H1 (cell line): ENCODE measurements at regions not wholly inside any gene's neighbourhood (a gene's known extent, or its start where the extent isn't known, plus 50 kb on each side); places are given as distances from the start of the nearest gene placed in this dataset.

Experiments used
- CTCF ChIA-PET: fragments of 300-600 bp; sonication (Branson Sonifier 250); formaldehyde crosslinking; loops from one replicate; lab custom pipeline; 2021; ENCODE audit not compliant: partially characterized antibody; lab: Charles Lee
- POLR2A ChIA-PET: fragments of 300-600 bp; sonication (Branson Sonifier 250); formaldehyde crosslinking; loops from one replicate; lab custom pipeline; 2021; ENCODE audit warnings: inconsistent platforms; ENCODE audit not compliant: partially characterized antibody; lab: Charles Lee
- DNase-seq, 2 experiments: peaks; one replicate each; pipeline versions ENCODE4 v3.0.0 to v3.0.0-alpha.2; 2010 to 2022; ENCODE audit warnings: low spot score in 2 of 2, low read depth in 1 of 2, mixed read lengths in 1 of 2
- FAIRE-seq: peaks from 2 replicates; lab custom pipeline; 2011; peaks lifted over from hg19 to GRCh38; lab: Jason Lieb, UNC
- H2AFZ ChIP-seq: 2 replicates; pipeline ENCODE4 v1.8.1; 2012; ENCODE audit warnings: low read length, inconsistent platforms
- H2AK5ac ChIP-seq: 2 replicates; pipeline ENCODE4 v1.6.1; 2013; ENCODE audit warnings: low read depth, low read length
- H2BK120ac ChIP-seq: replicated peaks from 2 replicates; pipeline ENCODE3; 2013; ENCODE audit warnings: low read depth, low read length, inconsistent platforms
- H2BK12ac ChIP-seq: 2 replicates; pipeline ENCODE4 v1.6.1; 2013; ENCODE audit warnings: low read depth, low read length
- H2BK15ac ChIP-seq: 2 replicates; pipeline ENCODE4 v1.6.1; 2013; ENCODE audit warnings: low read length
- H2BK20ac ChIP-seq: 2 replicates; pipeline ENCODE4 v1.6.1; 2013; ENCODE audit warnings: low read length
- H2BK5ac ChIP-seq: 2 replicates; pipeline ENCODE4 v1.6.1; 2013; ENCODE audit warnings: low read depth, low read length
- H3K14ac ChIP-seq: 2 replicates; pipeline ENCODE4 v1.6.1; 2013; ENCODE audit warnings: inconsistent platforms; ENCODE audit not compliant: insufficient read length
- H3K18ac ChIP-seq: 2 replicates; pipeline ENCODE4 v1.6.1; 2013; ENCODE audit warnings: low read length; ENCODE audit errors: extremely low read depth
- H3K23ac ChIP-seq: 2 replicates; pipeline ENCODE4 v1.6.1; 2013; ENCODE audit warnings: inconsistent platforms; ENCODE audit not compliant: insufficient read length
- H3K23me2 ChIP-seq: 2 replicates; pipeline ENCODE4 v1.6.1; 2013; ENCODE audit warnings: low read depth, low read length
- H3K27ac ChIP-seq: 2 replicates; pipeline ENCODE4 v1.6.1; 2011; ENCODE audit warnings: low read depth, low read length, inconsistent platforms
- H3K27me3 ChIP-seq, 4 experiments: replicated peaks in 1 of 4; 1 replicate in 1 of 4; 2 replicates in 3 of 4; pipeline versions ENCODE4 v1.6.1 to v1.8.1; 2011 to 2013; ENCODE audit warnings: low read length in 3 of 4, mild to moderate bottlenecking in 3 of 4, inconsistent platforms in 2 of 4, mixed read lengths in 2 of 4, moderate library complexity in 1 of 4; ENCODE audit not compliant: control insufficient read depth in 3 of 4, insufficient read depth in 3 of 4; ENCODE audit errors: extremely low read depth in 1 of 4
- H3K36me3 ChIP-seq, 4 experiments: 2 replicates each; pipeline versions ENCODE4 v1.6.1 to v1.8.1; 2011 to 2013; ENCODE audit warnings: mild to moderate bottlenecking in 4 of 4, low read length in 3 of 4, moderate library complexity in 2 of 4, control low read depth in 1 of 4, inconsistent platforms in 1 of 4; ENCODE audit not compliant: insufficient read depth in 4 of 4, control insufficient read depth in 2 of 4
- H3K4ac ChIP-seq: replicated peaks from 2 replicates; pipeline ENCODE3; 2013; ENCODE audit warnings: low read length, low read depth, mixed read lengths, inconsistent platforms; ENCODE audit not compliant: insufficient read length
- H3K4me1 ChIP-seq, 4 experiments: replicated peaks in 1 of 4; 1 replicate in 1 of 4; 2 replicates in 3 of 4; pipeline versions ENCODE4 v1.6.1 to v1.8.1; 2011 to 2013; ENCODE audit warnings: low read length in 3 of 4, inconsistent platforms in 2 of 4, mixed read lengths in 1 of 4; ENCODE audit not compliant: insufficient read depth in 4 of 4, control insufficient read depth in 3 of 4
- H3K4me2 ChIP-seq, 2 experiments: 2 replicates each; pipeline versions ENCODE4 v1.6.1 to v1.8.1; 2011 to 2013; ENCODE audit warnings: low read depth in 2 of 2, low read length in 2 of 2, control low read depth in 1 of 2, inconsistent platforms in 1 of 2, mild to moderate bottlenecking in 1 of 2; ENCODE audit not compliant: insufficient read depth in 1 of 2
- H3K4me3 ChIP-seq, 4 experiments: fragments of 200-600, 300-600 bp in 1 of 4; sonication (generic), shearing (Covaris generic), sonication (Bioruptor Twin) in 1 of 4; 2 replicates each; pipeline versions ENCODE4 v1.5.1 to v1.8.1; 2011 to 2016; ENCODE audit warnings: low read length in 4 of 4, low read depth in 3 of 4, control low read depth in 2 of 4, inconsistent platforms in 2 of 4, mild to moderate bottlenecking in 2 of 4, mixed read lengths in 1 of 4, moderate library complexity in 1 of 4; ENCODE audit not compliant: insufficient read depth in 2 of 4; ENCODE audit errors: extremely low read depth in 1 of 4
- H3K56ac ChIP-seq: replicated peaks from 2 replicates; pipeline ENCODE3; 2013; ENCODE audit warnings: low read depth, mild to moderate bottlenecking, mixed read lengths, low read length, inconsistent platforms; ENCODE audit not compliant: insufficient read length
- H3K79me1 ChIP-seq: 2 replicates; pipeline ENCODE4 v1.6.1; 2013; ENCODE audit warnings: low read depth, low read length, control low read depth
- H3K79me2 ChIP-seq, 2 experiments: 2 replicates each; pipeline versions ENCODE4 v1.6.1 to v1.8.1; 2012 to 2013; ENCODE audit warnings: low read length in 2 of 2, mild to moderate bottlenecking in 2 of 2, inconsistent platforms in 1 of 2; ENCODE audit not compliant: insufficient read depth in 2 of 2, control insufficient read depth in 1 of 2
- H3K9ac ChIP-seq, 4 experiments: replicated peaks in 1 of 4; 1 replicate in 1 of 4; 2 replicates in 3 of 4; pipeline versions ENCODE4 v1.6.1 to v1.8.1; 2011 to 2013; ENCODE audit warnings: low read depth in 3 of 4, low read length in 3 of 4, control low read depth in 2 of 4, mild to moderate bottlenecking in 2 of 4, moderate library complexity in 2 of 4, inconsistent platforms in 1 of 4; ENCODE audit errors: extremely low read depth in 1 of 4
- H3K9me3 ChIP-seq, 2 experiments: 2 replicates each; pipeline versions ENCODE4 v1.6.1 to v1.8.1; 2012 to 2013; ENCODE audit warnings: mild to moderate bottlenecking in 2 of 2, moderate library complexity in 2 of 2, control low read depth in 1 of 2, inconsistent platforms in 1 of 2, low read depth in 1 of 2, low read length in 1 of 2, mixed read lengths in 1 of 2; ENCODE audit not compliant: insufficient read depth in 2 of 2
- H4K20me1 ChIP-seq, 2 experiments: replicated peaks in 1 of 2; 2 replicates each; pipeline versions ENCODE3 to v1.8.1; 2011 to 2013; ENCODE audit warnings: inconsistent platforms in 2 of 2, low read length in 2 of 2, mild to moderate bottlenecking in 1 of 2; ENCODE audit not compliant: insufficient read depth in 2 of 2, control insufficient read depth in 1 of 2
- H4K5ac ChIP-seq: 2 replicates; pipeline ENCODE4 v1.6.1; 2013; ENCODE audit warnings: low read length, low read depth, mixed read lengths, inconsistent platforms; ENCODE audit not compliant: insufficient read length
- H4K8ac ChIP-seq: 2 replicates; pipeline ENCODE4 v1.8.0; 2013; ENCODE audit warnings: mild to moderate bottlenecking, moderate library complexity, low read length, inconsistent platforms; ENCODE audit not compliant: insufficient read depth; ENCODE audit errors: extremely low read depth
- H4K91ac ChIP-seq: replicated peaks from 2 replicates; pipeline ENCODE3; 2013; ENCODE audit warnings: low read length, mixed read lengths, inconsistent platforms; ENCODE audit not compliant: insufficient read length
- CBX8 ChIP-seq: fragments of 300-800, 300-1000 bp; sonication (generic); IDR thresholded peaks from 2 replicates; pipeline ENCODE4 v1.7.1; 2016; ENCODE audit warnings: low read depth, low read length, borderline replicate concordance
- CTCF ChIP-seq, 3 experiments: IDR thresholded peaks; 1 replicate in 2 of 3; 2 replicates in 1 of 3; pipeline versions ENCODE4 v1.5.1 to v1.6.1; 2011; ENCODE audit warnings: low read length in 3 of 3, mild to moderate bottlenecking in 3 of 3, inconsistent platforms in 2 of 3, low read depth in 1 of 3, moderate library complexity in 1 of 3; ENCODE audit not compliant: insufficient read depth in 1 of 3; ENCODE audit errors: control extremely low read depth in 1 of 3
- GABPA ChIP-seq: IDR thresholded peaks from 2 replicates; pipeline ENCODE4 v1.6.1; 2011; ENCODE audit warnings: mild to moderate bottlenecking, low read length, moderate library complexity, borderline replicate concordance; ENCODE audit not compliant: insufficient read depth
- MAFK ChIP-seq: IDR thresholded peaks from 2 replicates; pipeline ENCODE4 v1.6.1; 2012; ENCODE audit warnings: low read depth, mild to moderate bottlenecking, improper control_type of control experiment, low read length
- POU5F1 ChIP-seq: IDR thresholded peaks from 2 replicates; pipeline ENCODE4 v1.6.1; 2011; ENCODE audit warnings: low read depth, mild to moderate bottlenecking, low read length, moderate library complexity
- RNF2 ChIP-seq: fragments of 200-900, 300-1000 bp; sonication (generic); IDR thresholded peaks from 2 replicates; pipeline ENCODE4 v1.7.1; 2016; ENCODE audit warnings: borderline replicate concordance, low read depth, mild to moderate bottlenecking, antibody characterized with exemption, low read length; ENCODE audit not compliant: poor library complexity, severe bottlenecking; ENCODE audit errors: missing control alignments
- RXRA ChIP-seq: IDR thresholded peaks from 2 replicates; pipeline ENCODE4 v1.6.1; 2011; ENCODE audit warnings: low read depth, mild to moderate bottlenecking, low read length, moderate library complexity; ENCODE audit not compliant: insufficient read depth
- SIN3A ChIP-seq, 2 experiments: IDR thresholded peaks in 1 of 2; conservative IDR thresholded peaks in 1 of 2; 2 replicates each; pipeline ENCODE4 v1.6.1; 2011 to 2012; ENCODE audit warnings: low read length in 2 of 2, improper control_type of control experiment in 1 of 2, low read depth in 1 of 2, mild to moderate bottlenecking in 1 of 2
- SP1 ChIP-seq: IDR thresholded peaks from 2 replicates; pipeline ENCODE4 v1.6.1; 2011; ENCODE audit warnings: low read depth, low read length
- TBP ChIP-seq: IDR thresholded peaks from 2 replicates; pipeline ENCODE4 v1.6.1; 2011; ENCODE audit warnings: low read depth, low read length, improper control_type of control experiment
- TCF12 ChIP-seq: IDR thresholded peaks from 2 replicates; pipeline ENCODE4 v1.6.1; 2011; ENCODE audit warnings: low read depth, mild to moderate bottlenecking, low read length
- WGBS, 2 experiments: shearing (Covaris generic) in 1 of 2; methylation state at CpG; one replicate each; pipeline versions ENCODE4 v1.1.6 to v1.1.7; 2013 to 2015; ENCODE audit warnings: low lambda C conversion rate in 2 of 2, mixed read lengths in 2 of 2, inconsistent platforms in 1 of 2, low coverage in 1 of 2, missing lambda C conversion rate in 1 of 2; ENCODE audit not compliant: insufficient replicate concordance in 2 of 2, insufficient coverage in 1 of 2, insufficient read length in 1 of 2; ENCODE audit errors: extremely low coverage in 1 of 2, missing lambda C conversion rate in 1 of 2; 5-methylcytosine and 5-hydroxymethylcytosine counted together

- no peaks in the 10 kb centered on the region for H3K4me1 ChIP-seq
- CTCF ChIA-PET = interaction anchor here (0.7 kb wide), 1 partner anchor 16 kb away, joined by 4 read pairs; no protein-coding TSS in a partner anchor
- TF ChIP-seq SP1 = no peak
- no peak for TF ChIP-seq RXRA
- TF ChIP-seq SIN3A (conservative IDR thresholded peaks at IDR 0.05 in 1 of 2, IDR thresholded peaks at IDR 0.05 in 1 of 2; ENCODE audit: low read depth in 1 of 2, low read length in 2 of 2) = no peak
- TF ChIP-seq MAFK = no peak
- TF ChIP-seq CBX8 = no peak
- no peak for TF ChIP-seq POU5F1
- TF ChIP-seq TCF12 = no peak
- TF ChIP-seq TBP = no peak
- no peak for TF ChIP-seq GABPA
- TF ChIP-seq RNF2 = no peak
- no peak for TF ChIP-seq CTCF (IDR thresholded peaks at IDR 0.05; ENCODE audit: control extremely low read depth in 1 of 3, insufficient read depth in 1 of 3, low read depth in 1 of 3, low read length in 3 of 3)
These were observed 123.2 kb upstream of the TMC3 start for GRCh38 chr15:81497238-81497637.

More at GRCh38 chr15:81497238-81497637, 123.2 kb upstream of the TMC3 start:
- Histone ChIP-seq H3K4ac (no peak overlapping the region), H2BK20ac (no peak overlapping the region), H3K9me3 (no peaks in the 10 kb centered on the region), H3K79me2 (no peaks in the 10 kb centered on the region), H3K23ac (no peak overlapping the region), H3K56ac (no peak overlapping the region), H3K4me2 (no peak overlapping the region), H2BK120ac (no peak overlapping the region), H2BK15ac (no peak overlapping the region), H4K20me1 (no peaks in the 10 kb centered on the region), H2AFZ (no peak overlapping the region), H3K27me3 (no peaks in the 10 kb centered on the region), H4K5ac (no peak overlapping the region), H4K8ac (peak overlapping the region; percentile 54; the same call in 1 of the 2 replicates), H3K9ac (no peak overlapping the region), H4K91ac (no peak overlapping the region), H3K23me2 (no peaks in the 10 kb centered on the region), H2AK5ac (no peak overlapping the region; the same call in 1 of the 2 replicates), H3K27ac (no peak overlapping the region), H3K14ac (no peak overlapping the region), H2BK12ac (no peak overlapping the region), H3K79me1 (no peaks in the 10 kb centered on the region), H2BK5ac (no peak overlapping the region), H3K36me3 (no peaks in the 10 kb centered on the region), H3K18ac (no peak overlapping the region), H3K4me3 (no peak overlapping the region)
- 99% methylated on average over 6 of the region's 6 CpGs; no CpG with 5 or more reads in 1 of the 2 experiments for WGBS, 2 experiments
- DNase-seq (no peak), FAIRE-seq (no peak)
- POLR2A ChIA-PET = no interaction called here
